ENCODE measurements at regions not wholly inside any gene's neighbourhood (a gene's known extent, or its start where the extent isn't known, plus 50 kb on each side); places are given as distances from the start of the nearest gene placed in this dataset.

GRCh38 chr21:17436626-17437111 is 76.2 kb upstream of the CXADR start:
- Mint-ChIP-seq H3K9me3 (no peaks in the 10 kb centered on the region), H3K27ac (no peak overlapping the region), H3K4me3 (no peak overlapping the region), H3K4me1 (no peaks in the 10 kb centered on the region), H3K36me3 (ENCODE audit: low read depth) (no peaks in the 10 kb centered on the region), H3K27me3 (peaks cover 8% of the 10 kb centered on the region)
- ChIA-PET POLR2A (no interaction called here), CTCF (no interaction called here)
- no peak for DNase-seq

- H3K36me3 Mint-ChIP-seq (ENCODE audit: low read depth): no peaks in the 10 kb centered on the region
- no peaks in the 10 kb centered on the region for H3K4me1 Mint-ChIP-seq
- H3K9me3 Mint-ChIP-seq: no peaks in the 10 kb centered on the region
- H3K27ac Mint-ChIP-seq: no peak overlapping the region
- H3K27me3 Mint-ChIP-seq: peaks cover 11% of the 10 kb centered on the region
- H3K4me3 Mint-ChIP-seq: no peak overlapping the region
- POLR2A ChIA-PET: no interaction called here
- CTCF ChIA-PET: no interaction called here
- DNase-seq: no peak
Observed at GRCh38 chr21:17438635-17439034, 74.2 kb upstream of the CXADR start.

GRCh38 chr21:17440969-17441368 is 71.9 kb upstream of the CXADR start:
- ChIA-PET POLR2A (interaction anchor here (0.6 kb wide), 1 partner anchor 140 kb away, joined by 3 read pairs; no protein-coding TSS in a partner anchor), CTCF (interaction anchor here (0.7 to 1.0 kb wide), 2 partner anchors 104 to 145 kb away, joined by 3 to 4 read pairs; no protein-coding TSS in a partner anchor)
- Mint-ChIP-seq H3K9me3 (no peaks in the 10 kb centered on the region), H3K27me3 (peaks cover 11% of the 10 kb centered on the region), H3K4me3 (no peak overlapping the region), H3K4me1 (no peaks in the 10 kb centered on the region), H3K36me3 (ENCODE audit: low read depth) (no peaks in the 10 kb centered on the region), H3K27ac (no peak overlapping the region)
- DNase-seq: no peak

GRCh38 chr21:17441370-17441769 is 71.5 kb upstream of the CXADR start:
- ChIA-PET POLR2A (interaction anchor here (0.6 kb wide), 1 partner anchor 139 kb away, joined by 3 read pairs; no protein-coding TSS in a partner anchor), CTCF (interaction anchor here (0.6 to 1.0 kb wide), 3 partner anchors 89 to 145 kb away, joined by 3 to 4 read pairs (median 3); no protein-coding TSS in a partner anchor)
- H3K27ac Mint-ChIP-seq: no peak overlapping the region
- H3K4me3 Mint-ChIP-seq: no peak overlapping the region
- no peaks in the 10 kb centered on the region for H3K36me3 Mint-ChIP-seq (ENCODE audit: low read depth)
- peaks cover 11% of the 10 kb centered on the region for H3K27me3 Mint-ChIP-seq
- H3K4me1 Mint-ChIP-seq: no peaks in the 10 kb centered on the region
- no peak for DNase-seq
- H3K9me3 Mint-ChIP-seq: no peaks in the 10 kb centered on the region

GRCh38 chr21:17442165-17442564 is 70.7 kb upstream of the CXADR start:
- ChIA-PET CTCF (no interaction called here), POLR2A (no interaction called here)
- Mint-ChIP-seq H3K4me1 (no peaks in the 10 kb centered on the region), H3K27ac (no peak overlapping the region), H3K4me3 (no peak overlapping the region), H3K9me3 (no peaks in the 10 kb centered on the region), H3K36me3 (ENCODE audit: low read depth) (no peaks in the 10 kb centered on the region), H3K27me3 (peaks cover 11% of the 10 kb centered on the region)
- no peak for DNase-seq

- Mint-ChIP-seq H3K9me3 (no peaks in the 10 kb centered on the region), H3K36me3 (ENCODE audit: low read depth) (no peaks in the 10 kb centered on the region), H3K4me3 (no peak overlapping the region), H3K27me3 (peaks cover 3% of the 10 kb centered on the region), H3K4me1 (no peaks in the 10 kb centered on the region), H3K27ac (no peak overlapping the region)
- no peak for DNase-seq
- POLR2A ChIA-PET: no interaction called here
- CTCF ChIA-PET: no interaction called here
Observed at GRCh38 chr21:17444828-17445227, 68.0 kb upstream of the CXADR start.

GRCh38 chr21:17446737-17447136 is 66.1 kb upstream of the CXADR start:
- no peaks in the 10 kb centered on the region for H3K36me3 Mint-ChIP-seq (ENCODE audit: low read depth)
- no peaks in the 10 kb centered on the region for H3K4me1 Mint-ChIP-seq
- DNase-seq: no peak
- CTCF ChIA-PET: no interaction called here
- H3K27me3 Mint-ChIP-seq: peaks cover 3% of the 10 kb centered on the region
- H3K9me3 Mint-ChIP-seq: no peaks in the 10 kb centered on the region
- no peak overlapping the region for H3K27ac Mint-ChIP-seq
- H3K4me3 Mint-ChIP-seq: no peak overlapping the region
- POLR2A ChIA-PET: no interaction called here

- H3K27me3 Mint-ChIP-seq: no peaks in the 10 kb centered on the region
- no peaks in the 10 kb centered on the region for H3K9me3 Mint-ChIP-seq
- CTCF ChIA-PET: no interaction called here
- no peaks in the 10 kb centered on the region for H3K36me3 Mint-ChIP-seq (ENCODE audit: low read depth)
- H3K4me1 Mint-ChIP-seq: peaks cover 5% of the 10 kb centered on the region
- POLR2A ChIA-PET: no interaction called here
- H3K4me3 Mint-ChIP-seq: no peak overlapping the region
- DNase-seq: no peak
- H3K27ac Mint-ChIP-seq: no peak overlapping the region
Observed at GRCh38 chr21:17449701-17450100, 63.1 kb upstream of the CXADR start.

- Mint-ChIP-seq H3K4me3 (no peak overlapping the region), H3K9me3 (no peaks in the 10 kb centered on the region), H3K27ac (no peak overlapping the region), H3K4me1 (peaks cover 5% of the 10 kb centered on the region), H3K36me3 (ENCODE audit: low read depth) (no peaks in the 10 kb centered on the region), H3K27me3 (peaks cover under 1% of the 10 kb centered on the region)
- ChIA-PET CTCF (interaction anchor here (0.6 kb wide), 2 partner anchors 284 to 1721 kb away, joined by 3 to 6 read pairs; no protein-coding TSS in a partner anchor), POLR2A (no interaction called here)
- DNase-seq: no peak
Observed at GRCh38 chr21:17451364-17451891, 61.4 kb upstream of the CXADR start.

GRCh38 chr21:17454315-17455027 is 58.4 kb upstream of the CXADR start:
- CTCF ChIA-PET: no interaction called here
- H3K27me3 Mint-ChIP-seq: peaks cover 2% of the 10 kb centered on the region
- H3K27ac Mint-ChIP-seq: no peak overlapping the region
- peaks cover 5% of the 10 kb centered on the region for H3K4me1 Mint-ChIP-seq
- H3K9me3 Mint-ChIP-seq: no peaks in the 10 kb centered on the region
- peak; percentile 7 for DNase-seq
- no peak overlapping the region for H3K4me3 Mint-ChIP-seq
- POLR2A ChIA-PET: no interaction called here
- no peaks in the 10 kb centered on the region for H3K36me3 Mint-ChIP-seq (ENCODE audit: low read depth)

- ChIA-PET POLR2A (no interaction called here), CTCF (no interaction called here)
- Mint-ChIP-seq H3K4me1 (peaks cover 5% of the 10 kb centered on the region), H3K9me3 (no peaks in the 10 kb centered on the region), H3K4me3 (no peak overlapping the region), H3K36me3 (ENCODE audit: low read depth) (no peaks in the 10 kb centered on the region), H3K27me3 (peaks cover 2% of the 10 kb centered on the region), H3K27ac (no peak overlapping the region)
- DNase-seq: no peak
Observed at GRCh38 chr21:17455028-17455353, 57.9 kb upstream of the CXADR start.

GRCh38 chr21:17455451-17455850 is 57.4 kb upstream of the CXADR start:
- no peak overlapping the region for H3K27ac Mint-ChIP-seq
- ChIA-PET CTCF (interaction anchor here (0.6 kb wide), 1 partner anchor 15 kb away, joined by 4 read pairs; no protein-coding TSS in a partner anchor), POLR2A (no interaction called here)
- H3K36me3 Mint-ChIP-seq (ENCODE audit: low read depth): no peaks in the 10 kb centered on the region
- peaks cover 5% of the 10 kb centered on the region for H3K4me1 Mint-ChIP-seq
- peaks cover 2% of the 10 kb centered on the region for H3K27me3 Mint-ChIP-seq
- H3K9me3 Mint-ChIP-seq: no peaks in the 10 kb centered on the region
- H3K4me3 Mint-ChIP-seq: no peak overlapping the region
- no peak for DNase-seq

- Mint-ChIP-seq H3K4me3 (no peak overlapping the region), H3K27ac (no peak overlapping the region), H3K4me1 (peaks cover 5% of the 10 kb centered on the region), H3K36me3 (ENCODE audit: low read depth) (no peaks in the 10 kb centered on the region), H3K9me3 (no peaks in the 10 kb centered on the region), H3K27me3 (peaks cover 2% of the 10 kb centered on the region)
- POLR2A ChIA-PET: no interaction called here
- DNase-seq: no peak
- CTCF ChIA-PET: no interaction called here
Observed at GRCh38 chr21:17458279-17458678, 54.6 kb upstream of the CXADR start.

- DNase-seq: no peak
- POLR2A ChIA-PET: no interaction called here
- H3K27me3 Mint-ChIP-seq: peaks cover 2% of the 10 kb centered on the region
- H3K36me3 Mint-ChIP-seq (ENCODE audit: low read depth): no peaks in the 10 kb centered on the region
- H3K4me3 Mint-ChIP-seq: no peak overlapping the region
- H3K27ac Mint-ChIP-seq: no peak overlapping the region
- CTCF ChIA-PET: no interaction called here
- no peaks in the 10 kb centered on the region for H3K9me3 Mint-ChIP-seq
- no peaks in the 10 kb centered on the region for H3K4me1 Mint-ChIP-seq
Observed at GRCh38 chr21:17460094-17460493, 52.7 kb upstream of the CXADR start.
